Kidney epithelial cell (primary cell): ENCODE measurements at regions not wholly inside any gene's neighbourhood (a gene's known extent, or its start where the extent isn't known, plus 50 kb on each side); places are given as distances from the start of the nearest gene placed in this dataset.

Experiments
- DNase-seq: peaks from one replicate; pipeline ENCODE4 v3.0.0-alpha.2; 2010; ENCODE audit warnings: low read depth
- H3K27me3 ChIP-seq: 2 replicates; pipeline ENCODE4 v1.6.0; 2011; ENCODE audit warnings: low read length; ENCODE audit not compliant: control insufficient read depth, insufficient read depth
- H3K36me3 ChIP-seq: 2 replicates; pipeline ENCODE4 v1.5.1; 2011; ENCODE audit warnings: low read length; ENCODE audit not compliant: control insufficient read depth, insufficient read depth
- H3K4me3 ChIP-seq: 2 replicates; pipeline ENCODE4 v1.5.1; 2011; ENCODE audit warnings: low read depth, mild to moderate bottlenecking, control low read depth, low read length
- CTCF ChIP-seq: IDR thresholded peaks from 2 replicates; pipeline ENCODE4 v1.5.1; 2011; ENCODE audit warnings: mild to moderate bottlenecking, moderate library complexity, low read length, control low read depth, inconsistent platforms; ENCODE audit not compliant: insufficient read depth, poor library complexity, severe bottlenecking

GRCh38 chr9:115300116-115300515 is 182.2 kb upstream of the TNC start:
- DNase-seq, result no peak
- Histone ChIP-seq H3K36me3 (no peaks in the 10 kb centered on the region), H3K4me3 (no peak overlapping the region), H3K27me3 (no peaks in the 10 kb centered on the region)
- no peak for TF ChIP-seq CTCF

GRCh38 chr9:115300874-115301273 is 182.9 kb upstream of the TNC start:
- no peak for DNase-seq
- TF ChIP-seq CTCF, result no peak
- Histone ChIP-seq H3K27me3 (no peaks in the 10 kb centered on the region), H3K4me3 (no peak overlapping the region), H3K36me3 (no peaks in the 10 kb centered on the region)

- no peak for DNase-seq
- no peak for TF ChIP-seq CTCF
- Histone ChIP-seq H3K36me3 (no peaks in the 10 kb centered on the region), H3K27me3 (no peaks in the 10 kb centered on the region), H3K4me3 (no peak overlapping the region)
Observed at GRCh38 chr9:115301581-115301980, 183.6 kb upstream of the TNC start.

GRCh38 chr9:115305543-115305942 is 187.6 kb upstream of the TNC start:
- H3K36me3 ChIP-seq, result no peaks in the 10 kb centered on the region
- H3K4me3 ChIP-seq, result no peak overlapping the region
- no peak for TF ChIP-seq CTCF
- no peak for DNase-seq
- no peaks in the 10 kb centered on the region for H3K27me3 ChIP-seq

- H3K4me3 ChIP-seq, result no peak overlapping the region
- DNase-seq, result no peak
- no peak for TF ChIP-seq CTCF
- H3K36me3 ChIP-seq, result no peaks in the 10 kb centered on the region
- no peaks in the 10 kb centered on the region for H3K27me3 ChIP-seq
Observed at GRCh38 chr9:115306865-115307264, 188.9 kb upstream of the TNC start.

GRCh38 chr9:115313545-115313944 is 195.6 kb upstream of the TNC start:
- Histone ChIP-seq H3K27me3 (no peaks in the 10 kb centered on the region), H3K36me3 (no peaks in the 10 kb centered on the region), H3K4me3 (no peak overlapping the region)
- no peak for DNase-seq
- TF ChIP-seq CTCF, result no peak
